HTR-8/SVneo (cell line): ENCODE measurements at regions not wholly inside any gene's neighbourhood (a gene's known extent, or its start where the extent isn't known, plus 50 kb on each side); places are given as distances from the start of the nearest gene placed in this dataset.
"Not testable (repeated sequence)": the region's sequence is repeated elsewhere in the genome, so short reads cannot be mapped to it uniquely, and the experiment has no call there.

ENCODE experiments used
- DNase-seq: peaks from one replicate; pipeline ENCODE4 v3.0.0; 2011; ENCODE audit warnings: low spot score, mixed read lengths; ENCODE audit not compliant: insufficient read length
- FAIRE-seq: peaks from 2 replicates; lab custom pipeline; 2011; peaks lifted over from hg19 to GRCh38; lab: Jason Lieb, UNC

DNA sequence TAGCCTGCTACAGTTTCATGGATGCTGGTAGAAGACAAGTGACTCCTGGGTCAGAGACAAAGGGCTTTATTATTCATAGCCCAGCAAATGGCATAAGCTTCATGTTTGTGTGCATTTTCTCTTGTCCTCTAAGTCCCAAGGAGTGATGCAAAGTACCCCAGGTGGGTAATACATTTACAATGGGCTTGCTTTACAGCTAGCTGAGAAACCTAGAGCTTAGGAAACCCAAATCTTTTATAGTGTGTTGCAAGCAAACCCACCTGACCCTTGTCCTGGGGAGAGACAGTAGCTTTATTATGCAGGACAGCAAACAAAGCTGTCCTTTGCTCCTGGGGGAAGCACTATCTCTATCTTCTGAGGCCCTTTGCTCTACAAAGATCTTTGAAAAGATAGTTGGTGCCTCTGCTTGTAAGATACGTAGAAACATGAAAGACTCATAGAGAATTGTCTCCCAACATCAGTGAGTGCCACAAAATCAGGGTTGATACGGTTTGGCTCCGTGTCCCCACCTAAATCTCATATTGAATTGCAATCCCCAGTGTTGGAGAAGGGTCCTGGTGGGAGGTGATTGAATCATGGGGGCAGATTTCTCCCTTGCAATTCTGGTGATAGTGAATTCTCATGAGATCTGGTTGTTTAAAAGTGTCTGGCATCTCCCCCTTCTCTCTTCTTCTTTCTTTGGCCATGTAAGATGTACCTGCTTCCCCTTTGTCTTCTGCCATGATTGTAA, 315.8 kb upstream of the USP24 start:
- FAIRE-seq = no peak

DNA sequence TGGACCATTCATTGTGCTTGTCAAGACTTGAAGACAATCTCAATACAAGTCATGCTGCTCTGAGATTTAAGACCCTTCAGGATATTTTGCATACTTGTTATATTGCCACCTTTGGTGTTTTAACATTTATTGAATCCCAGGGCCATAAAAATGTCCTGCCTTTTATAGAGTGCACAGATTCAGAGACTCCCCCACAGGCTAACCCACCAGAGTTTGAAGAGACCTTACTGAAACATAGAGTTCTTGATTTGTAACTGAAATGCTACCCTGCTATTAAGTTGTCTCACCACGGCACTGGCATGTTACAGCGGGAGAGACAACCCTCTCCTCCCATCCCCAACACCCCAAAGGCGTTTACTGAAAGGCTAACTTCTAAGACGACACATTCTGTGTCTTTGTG, 313.9 kb upstream of the USP24 start:
- DNase-seq (no peak), FAIRE-seq (no peak)

More for the DNA sequence above, 315.8 kb upstream of the USP24 start:
- no peak for DNase-seq

DNA sequence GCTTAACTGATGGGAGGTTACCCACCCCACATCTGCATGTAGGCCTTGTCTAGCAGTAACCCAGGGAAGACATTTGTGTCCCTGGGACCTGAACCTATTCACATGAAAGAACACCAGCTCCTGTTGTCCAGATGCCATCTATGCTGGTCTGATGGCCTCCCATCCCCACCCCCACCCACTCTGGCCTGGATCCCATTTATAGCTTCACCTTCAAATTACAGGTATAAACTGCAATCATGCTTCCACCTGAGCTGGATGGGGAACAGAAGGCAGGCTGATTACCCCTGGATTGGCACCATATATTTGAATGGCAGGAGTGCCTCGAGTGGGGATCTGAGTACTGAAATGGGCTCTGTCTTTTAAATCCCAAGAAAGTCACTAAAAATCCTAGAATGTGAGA, 312.7 kb upstream of the USP24 start:
- FAIRE-seq (no peak), DNase-seq (no peak)

DNA sequence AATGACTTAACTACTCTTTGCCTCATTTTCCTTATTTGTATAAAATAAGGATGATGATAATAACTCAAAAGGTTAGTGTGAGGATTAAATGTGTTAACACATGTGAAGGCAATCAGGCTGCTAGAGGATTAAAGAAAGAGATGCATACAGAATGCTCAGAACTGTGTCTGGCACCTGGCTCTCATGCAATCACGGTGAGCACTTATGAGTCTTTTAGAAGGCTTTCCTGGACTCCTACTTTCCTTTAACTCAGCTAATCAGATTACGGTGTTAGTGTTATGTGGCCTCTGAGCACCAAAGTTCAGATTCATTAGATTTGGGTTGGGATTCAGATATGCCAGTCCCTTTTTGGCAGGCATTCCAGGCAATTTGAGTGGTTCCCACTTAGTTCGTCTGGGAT, 311.6 kb upstream of the USP24 start:
- FAIRE-seq = no peak
- no peak for DNase-seq

DNA sequence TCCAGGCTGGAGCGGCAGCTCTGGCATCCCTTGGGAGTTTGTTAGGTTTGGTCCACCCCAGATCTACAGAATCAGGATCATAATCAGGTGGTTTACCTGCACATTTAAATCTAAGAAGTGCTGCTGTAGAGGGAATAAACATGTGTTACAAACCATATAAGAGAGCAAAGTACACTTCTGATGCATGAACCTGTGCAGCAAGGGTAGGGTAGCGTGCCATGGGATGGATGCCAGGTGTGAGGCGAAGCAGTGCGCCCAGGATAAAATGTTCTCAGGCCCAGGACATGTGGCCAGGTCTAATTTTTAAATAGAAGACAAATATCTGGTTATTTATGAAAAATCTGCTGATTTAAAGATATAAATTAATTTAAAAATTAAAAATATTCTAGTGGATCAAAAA, 308.8 kb upstream of the USP24 start:
- FAIRE-seq (no peak), DNase-seq (no peak)

DNA sequence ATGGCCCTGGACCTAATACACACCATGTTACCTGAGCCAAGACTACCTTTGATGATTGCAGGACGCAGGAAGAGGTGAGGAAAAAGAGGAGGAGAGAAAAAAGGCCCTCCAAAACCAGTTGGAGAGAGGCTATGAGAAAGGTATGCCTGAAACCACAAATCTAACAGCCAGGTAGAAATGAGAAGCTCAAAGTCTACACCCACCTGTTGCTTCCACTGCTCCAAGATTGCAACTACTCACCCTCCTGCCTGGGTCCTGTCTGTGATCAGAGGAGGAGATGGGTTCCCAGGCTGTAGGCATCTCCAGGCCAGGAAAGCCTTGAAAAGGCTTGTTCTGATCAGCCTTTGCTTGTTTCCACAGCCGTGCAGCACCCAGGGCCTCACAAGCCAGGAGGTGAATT, 307.8 kb upstream of the USP24 start:
- no peak for FAIRE-seq
- no peak for DNase-seq

DNA sequence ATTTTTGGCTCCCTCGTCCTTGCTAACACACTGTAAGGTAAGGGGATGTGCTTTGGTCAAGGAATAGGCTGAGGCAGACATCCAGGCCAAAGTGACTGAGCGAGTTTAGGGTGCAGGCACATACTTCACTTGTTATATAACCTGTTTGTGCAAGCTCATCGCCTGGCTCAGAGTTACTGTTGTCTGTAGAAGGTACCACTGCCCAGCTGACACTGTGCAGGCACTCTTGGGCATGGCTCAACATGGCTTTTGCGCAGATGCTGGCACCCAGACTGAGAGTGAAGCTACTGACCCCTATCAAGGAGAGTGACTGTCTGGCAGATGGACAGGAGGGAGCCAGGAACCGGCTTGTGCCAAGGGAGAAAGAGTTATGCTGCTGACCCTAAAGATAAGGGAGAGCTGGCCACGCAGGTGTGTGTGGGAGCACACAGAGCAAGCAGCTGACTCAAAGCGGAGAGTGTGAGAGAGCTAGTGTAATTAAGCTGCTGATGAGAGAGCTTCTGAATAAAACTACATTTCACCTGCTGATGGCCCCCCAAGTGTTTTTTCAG, 307.3 kb upstream of the USP24 start:
- no peak for FAIRE-seq

DNA sequence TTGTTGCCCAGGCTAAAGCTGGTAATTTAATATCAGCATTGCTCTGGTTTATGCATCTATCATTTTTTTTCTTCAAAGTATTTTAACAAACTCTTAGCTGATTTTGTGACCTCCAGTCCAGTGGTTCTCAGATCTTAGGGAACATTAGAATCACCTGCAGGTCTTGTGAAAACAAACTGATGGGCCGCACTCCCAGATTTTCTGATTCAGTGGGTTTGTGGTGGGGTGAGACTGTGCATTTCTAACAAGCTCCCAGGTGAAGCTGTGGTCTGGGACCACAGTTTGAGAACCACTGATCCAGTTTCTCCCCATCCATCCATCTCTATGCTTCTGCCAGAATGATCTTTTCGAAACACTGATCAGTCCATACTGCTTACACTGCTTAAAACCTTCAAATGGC, 305.7 kb upstream of the USP24 start:
- FAIRE-seq (no peak), DNase-seq (no peak)

More for the DNA sequence above, 307.3 kb upstream of the USP24 start:
- DNase-seq = no peak

DNA sequence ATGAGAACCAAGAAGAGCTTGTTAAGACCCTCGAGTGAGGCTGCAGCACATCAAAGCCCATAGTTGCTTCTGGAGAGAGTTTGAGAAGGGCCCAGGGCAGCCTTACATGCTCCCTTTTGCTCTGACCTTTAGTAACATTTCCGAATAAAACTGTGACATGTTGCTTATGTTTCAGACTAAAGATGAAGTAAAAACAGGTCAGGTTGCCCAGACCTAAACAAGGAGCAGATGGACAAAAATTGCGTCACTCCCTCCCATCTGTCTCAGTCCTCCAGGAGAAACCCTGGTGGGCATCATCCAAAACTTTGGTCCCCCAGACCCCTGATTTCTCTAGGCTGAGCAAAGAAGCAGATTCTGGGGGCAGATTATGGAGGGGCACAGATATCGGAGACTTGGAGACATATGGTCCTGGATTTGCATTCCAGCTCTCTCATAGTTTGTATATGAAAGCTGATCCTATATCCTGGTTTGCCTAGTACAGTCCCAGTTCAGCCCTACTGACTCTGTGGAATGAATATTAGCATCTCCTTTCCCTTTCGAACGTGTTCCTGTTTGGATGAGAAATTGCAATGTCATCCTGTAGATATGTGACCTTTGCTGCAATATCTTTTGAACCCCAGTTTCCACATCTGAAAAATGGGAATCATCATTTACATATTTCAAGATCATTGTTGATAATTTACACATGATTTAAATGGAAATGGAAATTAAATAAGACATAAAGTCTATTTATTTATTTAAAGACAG, 304.9 kb upstream of the USP24 start:
- DNase-seq = no peak
- FAIRE-seq = no peak

DNA sequence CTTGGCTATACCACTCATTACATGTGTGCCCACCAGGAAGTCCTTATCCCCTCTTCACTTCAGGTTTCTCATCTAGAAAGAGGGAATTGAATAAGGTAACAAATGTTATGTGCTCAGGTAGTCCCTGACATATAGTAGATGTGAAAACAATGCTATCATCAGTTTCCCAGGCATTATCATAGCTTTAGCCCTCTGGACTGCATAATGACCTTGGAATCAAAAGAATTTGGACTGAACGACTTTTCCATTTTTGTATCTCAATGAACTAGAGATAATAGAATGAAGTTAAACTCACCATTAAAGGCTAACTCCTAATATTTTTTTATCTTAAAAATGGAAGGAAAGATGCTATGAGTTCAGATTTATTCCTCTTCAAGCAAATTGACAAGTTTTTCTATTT, 304.1 kb upstream of the USP24 start:
- FAIRE-seq = no peak

DNA sequence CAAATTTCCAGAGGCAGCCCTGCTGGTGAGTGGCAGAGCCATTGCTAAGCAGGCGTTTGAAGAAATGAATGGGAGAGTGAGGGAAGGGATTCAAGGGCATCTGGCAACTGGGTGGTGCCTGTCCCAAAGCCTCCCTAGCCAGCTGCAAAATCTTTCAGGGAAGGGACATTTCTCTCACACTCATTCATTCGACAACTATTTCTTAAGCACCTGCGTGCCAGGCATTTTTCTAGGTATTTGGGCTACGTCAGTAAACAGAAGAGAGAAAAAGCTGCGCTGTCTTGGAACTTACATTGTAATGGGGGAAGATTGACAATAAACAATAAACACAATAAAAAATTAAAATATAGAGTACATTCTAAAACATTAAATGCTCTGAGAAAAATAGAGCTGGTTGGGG, 301.9 kb upstream of the USP24 start:
- no peak for DNase-seq
- FAIRE-seq = no peak

More for the DNA sequence above, 304.1 kb upstream of the USP24 start:
- DNase-seq = no peak

DNA sequence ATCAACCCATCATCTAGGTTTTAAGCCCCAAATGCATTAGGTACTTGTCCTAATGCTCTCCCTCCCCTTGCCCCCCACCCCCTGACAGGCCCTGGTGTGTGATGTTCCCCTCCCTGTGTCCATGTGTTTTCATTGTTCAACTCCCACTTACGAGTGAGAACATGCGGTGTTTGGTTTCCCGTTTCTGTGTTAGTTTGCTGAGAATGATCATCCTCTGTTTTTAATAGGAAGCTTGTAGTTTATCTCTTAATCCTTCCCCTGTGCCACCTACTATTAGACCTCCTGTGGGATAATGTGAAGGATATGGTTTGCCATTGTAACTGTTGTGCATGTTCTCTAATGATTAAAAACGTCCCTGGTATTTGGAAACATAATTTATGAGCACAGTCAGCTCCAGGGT, 299.4 kb upstream of the USP24 start:
- not testable (repeated sequence) for DNase-seq, FAIRE-seq

DNA sequence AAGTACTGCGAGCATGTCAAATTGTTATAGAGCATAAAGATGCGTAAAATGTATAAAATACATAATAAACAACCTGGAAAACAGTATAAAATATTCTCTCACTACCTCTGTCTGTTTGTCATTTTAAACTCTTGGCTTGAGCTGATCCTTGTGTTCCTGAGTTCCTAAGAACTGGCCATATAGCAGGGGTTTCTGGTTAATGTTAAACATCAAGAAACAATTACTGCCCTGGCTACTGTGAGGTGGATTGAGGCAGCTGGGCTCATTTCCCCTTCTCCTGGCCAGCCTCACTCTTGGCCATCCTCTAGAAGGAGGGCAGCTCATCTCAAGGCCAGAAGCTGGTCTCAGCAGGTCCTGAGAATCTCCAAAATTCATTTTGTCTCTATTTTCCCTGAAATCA, 297.3 kb upstream of the USP24 start:
- FAIRE-seq (no peak), DNase-seq (no peak)

DNA sequence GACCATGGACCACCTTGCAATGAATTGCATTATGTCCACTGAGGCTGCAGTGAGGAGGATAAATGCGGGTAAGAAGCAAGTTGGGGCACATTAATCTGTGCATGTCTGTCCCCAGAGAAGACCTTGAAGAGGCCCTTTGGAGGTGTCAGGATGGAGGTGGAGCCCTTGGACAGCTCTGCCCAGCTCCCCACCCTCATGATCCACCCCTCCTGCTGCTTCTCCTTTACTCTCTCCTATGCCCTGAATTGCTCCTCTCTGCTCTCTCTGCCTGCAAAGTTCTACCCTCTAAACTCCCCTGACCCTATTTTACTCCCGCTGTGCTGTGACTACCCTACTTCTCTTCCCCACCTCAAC, 292.4 kb upstream of the USP24 start:
- DNase-seq (no peak), FAIRE-seq (no peak)

DNA sequence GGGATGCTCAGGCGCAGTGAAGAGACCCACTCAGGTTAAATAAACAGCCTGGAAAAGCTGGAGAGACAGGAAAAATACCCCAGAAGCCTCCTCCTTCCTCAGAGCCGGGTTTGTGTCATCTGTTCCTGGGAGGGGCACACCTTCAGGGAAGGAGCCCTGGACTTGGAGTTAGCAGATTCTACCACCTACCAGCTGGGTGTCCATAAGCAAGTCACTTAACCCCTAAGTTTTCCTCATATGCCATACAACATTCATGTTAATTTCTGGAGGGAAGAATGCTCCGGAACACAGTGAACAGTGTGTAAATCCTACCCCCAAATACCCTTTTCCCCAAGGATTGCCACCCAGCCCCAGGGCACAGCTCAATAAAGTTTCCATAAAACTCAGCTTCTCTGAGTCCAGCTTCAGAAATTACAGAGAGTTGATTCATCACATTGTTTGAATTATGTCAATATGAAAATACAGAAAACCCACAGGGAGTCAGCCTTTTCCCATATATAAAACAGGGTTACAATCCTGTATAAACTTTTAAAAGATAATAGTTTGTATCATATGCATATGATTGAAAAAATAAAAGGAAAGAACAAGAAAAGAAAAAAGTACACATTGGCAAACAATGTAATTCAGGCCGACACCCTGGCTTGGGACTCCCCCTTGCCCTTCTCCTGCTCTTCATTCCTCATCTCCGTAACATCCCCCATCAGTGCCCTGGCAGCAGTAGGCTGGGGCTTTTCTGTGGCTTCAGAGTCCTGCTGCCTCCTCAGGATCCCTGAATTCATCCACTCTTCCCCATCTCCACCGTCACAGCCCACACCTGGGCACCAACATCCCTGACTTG, 291.8 kb upstream of the USP24 start:
- DNase-seq = peak; percentile 19
- no peak for FAIRE-seq

DNA sequence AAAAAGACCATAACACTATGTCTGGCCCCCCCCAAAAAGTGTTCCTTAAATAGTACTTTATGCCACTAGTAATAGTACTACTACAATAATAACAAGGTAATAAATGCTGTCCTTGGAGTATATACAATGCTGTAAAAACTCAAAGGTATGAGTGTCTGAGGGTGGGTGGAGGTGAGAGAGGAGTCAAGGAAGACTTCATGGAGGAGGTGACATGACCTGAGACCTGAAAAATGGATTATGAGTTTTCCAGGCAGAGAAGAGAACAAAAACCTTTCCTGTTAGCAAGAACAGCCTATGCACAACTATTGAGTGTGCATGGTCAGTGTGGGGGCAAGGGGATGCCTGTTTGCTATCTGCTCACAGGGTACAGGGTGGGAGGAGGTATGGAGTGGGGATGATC, 290.2 kb upstream of the USP24 start:
- DNase-seq (no peak), FAIRE-seq (no peak)

DNA sequence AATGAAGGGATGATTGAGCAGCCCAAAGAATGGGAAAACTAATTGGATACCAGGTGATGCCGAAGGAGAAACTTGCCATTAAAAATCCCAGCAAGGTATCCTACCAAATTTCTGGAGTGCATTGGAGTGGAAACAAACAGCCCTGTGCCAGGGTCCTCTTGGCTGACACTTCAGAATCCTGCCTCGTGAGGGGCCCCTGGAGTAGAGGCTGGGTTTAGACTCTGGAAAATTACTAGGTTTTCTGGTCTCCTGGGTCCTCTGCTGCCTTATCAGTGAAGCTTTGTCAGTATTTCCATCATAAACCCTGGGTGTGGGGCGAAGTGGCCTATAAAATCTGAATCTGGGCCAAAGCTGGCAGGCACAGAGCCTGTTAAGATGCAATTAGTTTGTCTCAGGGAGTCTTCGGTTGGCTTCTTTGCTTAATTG, 289.2 kb upstream of the USP24 start:
- FAIRE-seq (no peak), DNase-seq (no peak)

DNA sequence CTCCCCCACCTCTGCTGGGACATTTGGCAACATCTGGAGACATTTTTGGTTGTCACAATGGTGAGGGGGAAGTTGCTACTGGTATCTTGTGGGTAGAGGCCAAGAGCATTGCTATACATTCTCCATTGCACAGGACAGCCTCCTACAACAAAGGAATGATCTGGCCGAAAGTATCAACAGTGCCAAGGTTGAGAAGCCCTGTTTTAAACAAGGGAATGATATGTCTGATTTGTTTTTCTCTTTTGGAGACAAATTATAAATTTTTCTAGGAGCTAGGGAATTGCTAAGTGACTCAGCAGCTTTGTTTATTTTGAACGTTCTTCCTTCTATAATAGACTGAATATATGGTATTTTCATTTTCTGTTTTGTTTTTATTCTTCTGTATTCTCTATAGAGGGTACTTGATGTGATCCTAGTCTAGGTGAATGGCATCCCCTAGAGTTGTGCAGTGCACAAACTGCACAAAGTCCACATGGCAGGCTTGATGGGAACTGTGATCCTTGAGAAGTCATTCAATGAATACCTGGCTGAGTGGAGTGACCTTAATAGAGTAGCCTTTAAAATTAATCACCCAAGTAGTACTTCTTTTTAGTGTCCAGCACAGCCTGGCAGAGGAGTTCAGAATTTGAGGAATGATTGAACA, 288.6 kb upstream of the USP24 start:
- no peak for FAIRE-seq
- DNase-seq = no peak

DNA sequence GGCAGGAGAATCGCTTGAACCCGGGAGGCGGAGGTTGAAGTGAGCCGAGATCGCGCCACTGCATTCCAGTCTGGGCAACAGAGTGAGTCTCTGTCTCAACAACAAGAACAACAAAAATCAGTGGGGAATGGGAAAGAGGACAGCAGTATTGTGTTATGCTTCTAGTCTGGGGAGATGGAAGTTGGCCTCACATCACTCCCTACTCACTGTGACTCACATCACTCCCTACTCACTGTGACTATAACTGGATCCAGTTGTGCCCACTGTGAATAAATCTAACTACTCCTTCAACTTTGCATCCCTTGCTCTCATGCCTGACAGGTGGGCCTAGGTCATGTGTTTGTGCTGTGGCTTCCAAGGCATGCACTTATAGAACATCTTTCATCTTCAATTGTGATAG, 285.4 kb upstream of the USP24 start:
- DNase-seq (no peak), FAIRE-seq (no peak)

DNA sequence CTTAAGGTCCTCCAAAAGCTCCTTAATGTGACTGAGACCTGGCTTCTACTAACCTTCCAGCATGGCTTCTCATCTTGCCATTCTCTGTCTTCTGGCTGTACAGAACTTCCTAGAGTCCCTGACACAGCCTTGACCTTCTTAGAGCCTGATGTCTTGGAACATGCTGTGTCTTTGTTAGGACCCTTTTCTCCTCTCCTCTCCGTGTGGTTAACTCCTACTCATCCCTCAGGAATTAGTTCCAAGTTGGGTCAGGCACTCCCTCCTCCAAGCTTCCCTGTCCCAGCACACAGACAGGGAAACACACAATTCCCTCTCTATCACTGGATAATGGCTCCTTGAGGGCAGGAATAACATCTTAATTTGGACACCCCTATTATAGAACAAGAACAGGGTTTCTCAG, 275.4 kb upstream of the USP24 start:
- FAIRE-seq = no peak
- DNase-seq = no peak
